ENCODE measurements at regions not wholly inside any gene's neighbourhood (a gene's known extent, or its start where the extent isn't known, plus 50 kb on each side); places are given as distances from the start of the nearest gene placed in this dataset.
A peak's percentile ranks its signal among the peaks of the same experiment; 100 is the strongest.

GRCh38 chr11:134537941-134538340 is 125.9 kb upstream of the B3GAT1 start:
- H3K9me3 ChIP-seq (replicated peaks in 1 of 3) = no peaks in the 10 kb centered on the region
- H3K27ac ChIP-seq = no peak overlapping the region
- H3K4me3 ChIP-seq = no peak overlapping the region
- DNase-seq = peak in 2 of 7 donors; percentile 6 to 17
- TF ChIP-seq CTCF (IDR thresholded peaks at IDR 0.05) (no peak), POLR2A (IDR thresholded peaks at IDR 0.05) (no peak)
- 58 to 69% (median 66%) methylated on average over 7 of the region's 7 CpGs for WGBS, 4 donors
- H3K36me3 ChIP-seq (replicated peaks in 1 of 2) = no peaks in the 10 kb centered on the region
- no peaks in the 10 kb centered on the region for H3K4me1 ChIP-seq (replicated peaks in 1 of 2)
- no peaks in the 10 kb centered on the region for H3K27me3 ChIP-seq
- intact Hi-C loops (cut with DNase I) = no loop called here

- DNase-seq = peak in 3 of 7 donors; percentile 3 to 25 (median 8)
- Histone ChIP-seq H3K36me3 (replicated peaks in 1 of 2) (no peaks in the 10 kb centered on the region), H3K9me3 (replicated peaks in 1 of 3) (no peaks in the 10 kb centered on the region), H3K27me3 (no peaks in the 10 kb centered on the region), H3K4me1 (replicated peaks in 1 of 2) (no peaks in the 10 kb centered on the region), H3K4me3 (no peak overlapping the region), H3K27ac (no peak overlapping the region)
- intact Hi-C loops (cut with DNase I) = no loop called here
- 36 to 52% (median 41%) methylated on average over 11 of the region's 11 CpGs for WGBS, 4 donors
- TF ChIP-seq CTCF (IDR thresholded peaks at IDR 0.05) (no peak), POLR2A (IDR thresholded peaks at IDR 0.05) (no peak)
Observed at GRCh38 chr11:134537296-134537695, 125.3 kb upstream of the B3GAT1 start.

GRCh38 chr11:134536677-134537076 is 124.6 kb upstream of the B3GAT1 start:
- Histone ChIP-seq H3K9me3 (replicated peaks in 1 of 3) (no peaks in the 10 kb centered on the region), H3K4me3 (no peak overlapping the region), H3K27me3 (no peaks in the 10 kb centered on the region), H3K4me1 (replicated peaks in 1 of 2) (no peaks in the 10 kb centered on the region), H3K36me3 (replicated peaks in 1 of 2) (no peaks in the 10 kb centered on the region), H3K27ac (no peak overlapping the region)
- DNase-seq = peak in 1 of 7 donors; percentile 6
- 30 to 41% (median 36%) methylated on average over 8 of the region's 8 CpGs for WGBS, 4 donors
- TF ChIP-seq CTCF (IDR thresholded peaks at IDR 0.05) = no peak
- no peak for TF ChIP-seq POLR2A (IDR thresholded peaks at IDR 0.05)
- intact Hi-C loops (cut with DNase I) = no loop called here

GRCh38 chr11:134536219-134536618 is 124.2 kb upstream of the B3GAT1 start:
- Histone ChIP-seq H3K27ac (no peak overlapping the region), H3K4me1 (replicated peaks in 1 of 2) (no peaks in the 10 kb centered on the region), H3K4me3 (no peak overlapping the region), H3K9me3 (replicated peaks in 1 of 3) (no peaks in the 10 kb centered on the region), H3K27me3 (no peaks in the 10 kb centered on the region), H3K36me3 (replicated peaks in 1 of 2) (no peaks in the 10 kb centered on the region)
- 47 to 63% (median 56%) methylated on average over 7 to 15 of the region's 15 CpGs for WGBS, 4 donors
- peak in 1 of 7 donors; percentile 6 for DNase-seq
- TF ChIP-seq CTCF (IDR thresholded peaks at IDR 0.05) (no peak), POLR2A (IDR thresholded peaks at IDR 0.05) (no peak)
- intact Hi-C loops (cut with DNase I) = no loop called here

Data from adrenal gland (tissue), 9 donors.